ENCODE measurements at regions not wholly inside any gene's neighbourhood (a gene's known extent, or its start where the extent isn't known, plus 50 kb on each side); places are given as distances from the start of the nearest gene placed in this dataset.
A peak's percentile ranks its signal among the peaks of the same experiment; 100 is the strongest.
"Not testable (repeated sequence)": the region's sequence is repeated elsewhere in the genome, so short reads cannot be mapped to it uniquely, and the experiment has no call there.

- no peak for TF ChIP-seq CTCF (conservative IDR thresholded peaks at IDR 0.05)
- H3K27ac ChIP-seq = no peak overlapping the region
Observed at GRCh38 chr6:10136636-10137035, 278.2 kb downstream of the TFAP2A start.

- H3K27ac ChIP-seq = not testable (repeated sequence)
Observed at GRCh38 chr6:10134185-10134584, 280.7 kb downstream of the TFAP2A start.

GRCh38 chr6:10128721-10129120 lies 286.2 kb downstream of the TFAP2A start:
- no peak for TF ChIP-seq CTCF (conservative IDR thresholded peaks at IDR 0.05)
- H3K27ac ChIP-seq = no peak overlapping the region

- TF ChIP-seq CTCF (conservative IDR thresholded peaks at IDR 0.05) = no peak
- H3K27ac ChIP-seq = no peak overlapping the region
Observed at GRCh38 chr6:10122164-10122563, 292.7 kb downstream of the TFAP2A start.

- H3K27ac ChIP-seq = no peak overlapping the region
Observed at GRCh38 chr6:10112871-10113549, 301.9 kb downstream of the TFAP2A start.

GRCh38 chr6:10111975-10112374 lies 302.9 kb downstream of the TFAP2A start:
- no peak overlapping the region for H3K27ac ChIP-seq
- no peak for TF ChIP-seq CTCF (conservative IDR thresholded peaks at IDR 0.05)

More at GRCh38 chr6:10112871-10113549, 301.9 kb downstream of the TFAP2A start:
- no peak for TF ChIP-seq CTCF (conservative IDR thresholded peaks at IDR 0.05)

- no peak for TF ChIP-seq CTCF (conservative IDR thresholded peaks at IDR 0.05)
- H3K27ac ChIP-seq = no peak overlapping the region
Observed at GRCh38 chr6:10101551-10102252, 313.2 kb downstream of the TFAP2A start.

GRCh38 chr6:10099529-10100140 lies 315.2 kb downstream of the TFAP2A start:
- no peak for TF ChIP-seq CTCF (conservative IDR thresholded peaks at IDR 0.05)
- H3K27ac ChIP-seq = peak overlapping the region; percentile 71

Data from VCaP (cell line).